Neural cell (in vitro differentiated cells): ENCODE measurements at regions not wholly inside any gene's neighbourhood (a gene's known extent, or its start where the extent isn't known, plus 50 kb on each side); places are given as distances from the start of the nearest gene placed in this dataset.

Experiments
- H2AFZ ChIP-seq: fragments of 200-600, 300-800 bp; sonication (generic), shearing (Covaris generic); 2 replicates; pipeline ENCODE4 v1.6.0; 2014; ENCODE audit warnings: low read depth, mild to moderate bottlenecking, antibody characterized with exemption, low read length, moderate library complexity
- H3F3A ChIP-seq: fragments of 200-600 bp; shearing (Covaris generic); 2 replicates; pipeline ENCODE4 v1.6.1; 2016; ENCODE audit warnings: mild to moderate bottlenecking, moderate library complexity, mixed read lengths, antibody characterized with exemption, low read length; ENCODE audit not compliant: insufficient read depth, poor library complexity, severe bottlenecking
- H3K27ac ChIP-seq: fragments of 200-600, 300-800 bp; sonication (generic), shearing (Covaris generic); 2 replicates; pipeline ENCODE4 v1.5.1; 2014; ENCODE audit warnings: mild to moderate bottlenecking, low read length, moderate library complexity
- H3K27me3 ChIP-seq: fragments of 300-800, 200-600 bp; sonication (generic), shearing (Covaris generic); 2 replicates; pipeline ENCODE4 v1.6.0; 2014; ENCODE audit warnings: mild to moderate bottlenecking, low read depth, low read length, moderate library complexity; ENCODE audit not compliant: insufficient read depth
- H3K36me3 ChIP-seq: fragments of 300-800, 200-600 bp; sonication (generic), shearing (Covaris generic); 2 replicates; pipeline ENCODE4 v1.5.1; 2014; ENCODE audit warnings: mild to moderate bottlenecking, antibody characterized with exemption, low read length, moderate library complexity; ENCODE audit not compliant: insufficient read depth
- H3K4me2 ChIP-seq: fragments of 300-800, 200-600 bp; sonication (generic), shearing (Covaris generic); 2 replicates; pipeline ENCODE4 v1.6.0; 2014; ENCODE audit warnings: mild to moderate bottlenecking, low read length
- H3K4me3 ChIP-seq: fragments of 300-800, 200-600 bp; sonication (generic), shearing (Covaris generic); 2 replicates; pipeline ENCODE4 v1.5.1; 2014; ENCODE audit warnings: mild to moderate bottlenecking, low read length, moderate library complexity
- H3K79me2 ChIP-seq: fragments of 200-600 bp; shearing (Covaris generic); replicated peaks from 2 replicates; pipeline ENCODE4 v1.6.0; 2014; ENCODE audit warnings: mild to moderate bottlenecking, low read length, moderate library complexity; ENCODE audit not compliant: insufficient read depth
- H3K9ac ChIP-seq: fragments of 300-800, 200-600 bp; sonication (generic), shearing (Covaris generic); 2 replicates; pipeline ENCODE4 v1.6.1; 2016; ENCODE audit warnings: mild to moderate bottlenecking, low read length, mixed read lengths
- H3K9me2 ChIP-seq: fragments of 200-600 bp; shearing (Covaris generic); 2 replicates; pipeline ENCODE4 v1.6.1; 2016; ENCODE audit warnings: mild to moderate bottlenecking, low read length, mixed read lengths; ENCODE audit not compliant: insufficient read depth
- H3K9me3 ChIP-seq: fragments of 200-600, 300-800 bp; sonication (generic), shearing (Covaris generic); 2 replicates; pipeline ENCODE4 v1.6.1; 2016; ENCODE audit warnings: mild to moderate bottlenecking, mixed run types, low read length, moderate library complexity, mixed read lengths
- H4K20me1 ChIP-seq: fragments of 200-600 bp; shearing (Covaris generic); 2 replicates; pipeline ENCODE4 v1.6.1; 2016; ENCODE audit warnings: mild to moderate bottlenecking, mixed run types; ENCODE audit not compliant: insufficient read depth
- CTCF ChIP-seq: fragments of 450-650 bp; IDR thresholded peaks from 2 replicates; pipeline ENCODE4 v1.5.1; 2014; ENCODE audit warnings: antibody characterized with exemption, mild to moderate bottlenecking, moderate library complexity; ENCODE audit not compliant: poor library complexity, severe bottlenecking
- EP300 ChIP-seq: fragments of 450-650 bp; conservative IDR thresholded peaks from 2 replicates; pipeline ENCODE4 v1.6.1; 2014; ENCODE audit warnings: antibody characterized with exemption, mild to moderate bottlenecking, moderate library complexity; ENCODE audit not compliant: poor library complexity, severe bottlenecking
- EZH2 ChIP-seq: fragments of 200-600, 300-800 bp; shearing (Covaris generic), sonication (generic); IDR thresholded peaks from 2 replicates; pipeline ENCODE4 v1.6.1; 2014; ENCODE audit warnings: antibody characterized with exemption, low read length, borderline replicate concordance, mild to moderate bottlenecking; ENCODE audit not compliant: insufficient read depth, poor library complexity, severe bottlenecking
- MXI1 ChIP-seq: fragments of 450-650 bp; conservative IDR thresholded peaks from 2 replicates; pipeline ENCODE4 v1.6.1; 2014; ENCODE audit warnings: antibody characterized with exemption, mild to moderate bottlenecking; ENCODE audit not compliant: poor library complexity, severe bottlenecking
- POLR2AphosphoS5 ChIP-seq: IDR thresholded peaks from 2 replicates; pipeline ENCODE4 v1.6.1; 2012
- RAD21 ChIP-seq: fragments of 450-650 bp; conservative IDR thresholded peaks from 2 replicates; pipeline ENCODE4 v1.6.1; 2014; ENCODE audit warnings: antibody characterized with exemption, mild to moderate bottlenecking, moderate library complexity
- SMC3 ChIP-seq: fragments of 450-650 bp; conservative IDR thresholded peaks from 2 replicates; pipeline ENCODE4 v1.6.1; 2014; ENCODE audit warnings: antibody characterized with exemption, mild to moderate bottlenecking, moderate library complexity; ENCODE audit not compliant: poor library complexity
- TAF1 ChIP-seq: IDR thresholded peaks from 2 replicates; pipeline ENCODE4 v1.6.1; 2012; ENCODE audit warnings: low read depth
- TF ChIP-seq, protein P1 (sequence below): IDR thresholded peaks from 2 replicates; pipeline ENCODE4 v1.6.1; 2012; ENCODE audit warnings: borderline replicate concordance

DNA sequence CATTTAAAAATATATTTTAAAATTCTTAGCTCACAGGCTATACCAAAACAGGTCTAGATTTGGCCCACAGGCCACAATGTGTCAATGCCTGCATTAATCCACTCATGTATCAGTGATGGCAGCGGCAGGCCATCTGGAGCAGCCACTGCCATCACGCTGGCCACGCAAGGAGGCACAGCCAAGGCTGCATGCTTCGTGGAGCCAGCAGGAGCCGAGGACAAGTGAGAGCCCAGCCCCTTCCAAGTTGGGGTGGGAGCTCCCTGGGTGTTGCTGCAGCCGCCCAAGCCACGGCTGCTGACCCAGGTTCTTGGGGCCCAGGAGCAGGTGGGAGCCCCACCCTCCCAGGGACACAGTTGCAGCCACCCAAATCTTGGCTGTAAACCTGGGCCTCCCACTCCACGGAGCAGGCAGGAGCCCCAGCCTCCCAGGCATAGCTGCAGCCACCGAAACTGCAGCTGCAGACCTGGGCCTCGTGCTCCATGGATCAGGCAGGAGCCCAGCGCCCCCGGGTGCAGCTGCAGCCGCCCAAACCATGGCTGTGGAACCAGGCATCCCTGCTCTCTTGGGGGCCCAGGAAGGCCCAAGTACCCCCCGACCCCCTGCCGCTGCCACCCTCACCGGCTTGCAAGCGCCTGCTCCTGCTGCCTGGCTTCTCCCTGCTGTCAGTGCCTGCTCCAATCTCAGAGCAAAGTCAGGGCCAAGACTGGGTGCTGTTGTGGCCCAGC, 87.3 kb upstream of the CACUL1 start:
- H3K79me2 ChIP-seq, result no peaks in the 10 kb centered on the region
- H3K27ac ChIP-seq, result no peak overlapping the region
- no peak overlapping the region for H2AFZ ChIP-seq
- TF ChIP-seq POLR2AphosphoS5 (no peak), EP300 (no peak), CTCF (no peak), EZH2 (no peak), TAF1 (no peak), RAD21 (no peak), SMC3 (no peak), MXI1 (no peak)
- TF ChIP-seq, protein P1, sequence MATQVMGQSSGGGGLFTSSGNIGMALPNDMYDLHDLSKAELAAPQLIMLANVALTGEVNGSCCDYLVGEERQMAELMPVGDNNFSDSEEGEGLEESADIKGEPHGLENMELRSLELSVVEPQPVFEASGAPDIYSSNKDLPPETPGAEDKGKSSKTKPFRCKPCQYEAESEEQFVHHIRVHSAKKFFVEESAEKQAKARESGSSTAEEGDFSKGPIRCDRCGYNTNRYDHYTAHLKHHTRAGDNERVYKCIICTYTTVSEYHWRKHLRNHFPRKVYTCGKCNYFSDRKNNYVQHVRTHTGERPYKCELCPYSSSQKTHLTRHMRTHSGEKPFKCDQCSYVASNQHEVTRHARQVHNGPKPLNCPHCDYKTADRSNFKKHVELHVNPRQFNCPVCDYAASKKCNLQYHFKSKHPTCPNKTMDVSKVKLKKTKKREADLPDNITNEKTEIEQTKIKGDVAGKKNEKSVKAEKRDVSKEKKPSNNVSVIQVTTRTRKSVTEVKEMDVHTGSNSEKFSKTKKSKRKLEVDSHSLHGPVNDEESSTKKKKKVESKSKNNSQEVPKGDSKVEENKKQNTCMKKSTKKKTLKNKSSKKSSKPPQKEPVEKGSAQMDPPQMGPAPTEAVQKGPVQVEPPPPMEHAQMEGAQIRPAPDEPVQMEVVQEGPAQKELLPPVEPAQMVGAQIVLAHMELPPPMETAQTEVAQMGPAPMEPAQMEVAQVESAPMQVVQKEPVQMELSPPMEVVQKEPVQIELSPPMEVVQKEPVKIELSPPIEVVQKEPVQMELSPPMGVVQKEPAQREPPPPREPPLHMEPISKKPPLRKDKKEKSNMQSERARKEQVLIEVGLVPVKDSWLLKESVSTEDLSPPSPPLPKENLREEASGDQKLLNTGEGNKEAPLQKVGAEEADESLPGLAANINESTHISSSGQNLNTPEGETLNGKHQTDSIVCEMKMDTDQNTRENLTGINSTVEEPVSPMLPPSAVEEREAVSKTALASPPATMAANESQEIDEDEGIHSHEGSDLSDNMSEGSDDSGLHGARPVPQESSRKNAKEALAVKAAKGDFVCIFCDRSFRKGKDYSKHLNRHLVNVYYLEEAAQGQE, result no peak
- H3K4me2 ChIP-seq, result no peak overlapping the region
- H3F3A ChIP-seq, result no peaks in the 10 kb centered on the region
- no peaks in the 10 kb centered on the region for H3K36me3 ChIP-seq
- no peaks in the 10 kb centered on the region for H3K9me2 ChIP-seq
- no peaks in the 10 kb centered on the region for H3K9me3 ChIP-seq
- H4K20me1 ChIP-seq, result no peaks in the 10 kb centered on the region
- H3K9ac ChIP-seq, result no peak overlapping the region
- no peaks in the 10 kb centered on the region for H3K27me3 ChIP-seq
- H3K4me3 ChIP-seq, result no peak overlapping the region

DNA sequence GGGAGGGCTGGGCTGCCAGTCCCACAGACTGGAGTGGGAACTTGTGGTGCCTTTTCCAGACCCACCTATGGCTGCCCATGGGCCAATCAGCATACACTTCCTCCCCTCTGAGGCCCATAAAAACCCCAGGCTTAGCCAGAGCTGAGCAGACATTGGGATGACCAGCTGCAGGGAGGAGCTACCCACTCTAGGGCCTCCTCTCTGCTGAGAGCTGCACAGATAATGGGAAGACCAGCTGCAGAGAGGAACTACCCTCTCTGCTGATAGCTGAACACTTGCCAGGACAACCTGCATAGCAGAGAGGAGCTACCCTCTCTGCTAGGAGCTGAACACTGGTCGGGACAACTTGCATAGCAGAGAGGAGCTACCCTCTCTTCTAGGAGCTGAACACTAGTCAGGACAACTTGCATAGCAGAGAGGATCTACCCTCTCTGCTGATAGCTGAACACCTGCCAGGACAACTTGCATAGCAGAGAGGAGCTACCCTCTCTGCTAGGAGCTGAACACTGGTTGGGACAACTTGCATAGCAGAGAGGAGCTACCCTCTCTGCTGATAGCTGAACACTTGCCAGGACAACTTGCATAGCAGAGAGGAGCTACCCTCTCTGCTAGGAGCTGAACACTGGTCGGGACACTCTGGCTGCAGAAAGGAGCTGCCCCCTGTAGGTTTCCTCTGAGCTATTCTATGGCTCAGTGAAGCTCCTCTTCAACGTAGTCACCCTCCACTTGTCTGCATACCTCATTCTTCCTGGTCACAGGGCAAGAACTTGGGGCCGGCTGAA, 88.3 kb upstream of the CACUL1 start:
- TF ChIP-seq TAF1, result no peak
- TF ChIP-seq CTCF, result no peak
- no peak for TF ChIP-seq EZH2
- no peak for TF ChIP-seq EP300
- TF ChIP-seq RAD21, result no peak
- no peak for TF ChIP-seq MXI1
- H3K9me2 ChIP-seq, result no peaks in the 10 kb centered on the region
- no peak overlapping the region for H3K27ac ChIP-seq
- no peak overlapping the region for H3K4me2 ChIP-seq
- no peaks in the 10 kb centered on the region for H3K36me3 ChIP-seq
- H4K20me1 ChIP-seq, result no peaks in the 10 kb centered on the region
- no peaks in the 10 kb centered on the region for H3K79me2 ChIP-seq
- H3K4me3 ChIP-seq, result no peak overlapping the region
- no peaks in the 10 kb centered on the region for H3K27me3 ChIP-seq
- H3K9me3 ChIP-seq, result no peaks in the 10 kb centered on the region
- H2AFZ ChIP-seq, result no peak overlapping the region
- H3K9ac ChIP-seq, result no peak overlapping the region
- no peaks in the 10 kb centered on the region for H3F3A ChIP-seq
